ENCODE measurements at regions not wholly inside any gene's neighbourhood (a gene's known extent, or its start where the extent isn't known, plus 50 kb on each side); places are given as distances from the start of the nearest gene placed in this dataset.

GRCh38 chr9:86664603-86665002 is 282.7 kb downstream of the GAS1 start:
- H3K9ac ChIP-seq (ENCODE audit: insufficient read depth in 1 of 2, low read length in 2 of 2): no peak overlapping the region
- no peaks in the 10 kb centered on the region for H3K27me3 ChIP-seq (ENCODE audit: control insufficient read depth in 3 of 3, insufficient read depth in 3 of 3, low read length in 2 of 3)
- H3K4me1 ChIP-seq (ENCODE audit: control insufficient read depth in 5 of 5, insufficient read depth in 5 of 5, low read length in 5 of 5): no peaks in the 10 kb centered on the region
- H3K9me3 ChIP-seq (ENCODE audit: control insufficient read depth in 4 of 4, insufficient read depth in 3 of 4, low read length in 3 of 4): peaks cover 0 to 6% (median 0%) of the 10 kb centered on the region in 4 donors
- H3K27ac ChIP-seq (ENCODE audit: low read depth in 1 of 2, low read length in 1 of 2): no peak overlapping the region
- ATAC-seq (ENCODE audit: insufficient read depth, low FRiP score) (no peak), DNase-seq (no peak)
- no peaks in the 10 kb centered on the region for H3K36me3 ChIP-seq (ENCODE audit: control insufficient read depth in 4 of 4, insufficient read depth in 4 of 4, low read length in 4 of 4)
- TF ChIP-seq CTCF (IDR thresholded peaks at IDR 0.05; ENCODE audit: control extremely low read depth, extremely low read depth): no peak
- H3K4me3 ChIP-seq: no peak overlapping the region
- WGBS, 2 donors: 76 to 84% methylated on average over 7 of the region's 7 CpGs

GRCh38 chr9:86663905-86664304 is 283.4 kb downstream of the GAS1 start:
- H3K9me3 ChIP-seq (ENCODE audit: control insufficient read depth in 4 of 4, insufficient read depth in 3 of 4, low read length in 3 of 4): peaks cover 0 to 4% (median 0%) of the 10 kb centered on the region in 4 donors
- no peak for TF ChIP-seq CTCF (IDR thresholded peaks at IDR 0.05; ENCODE audit: control extremely low read depth, extremely low read depth)
- no peak overlapping the region for H3K27ac ChIP-seq (ENCODE audit: low read depth in 1 of 2, low read length in 1 of 2)
- H3K4me1 ChIP-seq (ENCODE audit: control insufficient read depth in 5 of 5, insufficient read depth in 5 of 5, low read length in 5 of 5): no peaks in the 10 kb centered on the region
- DNase-seq (no peak), ATAC-seq (ENCODE audit: insufficient read depth, low FRiP score) (no peak)
- WGBS, 2 donors: 82 to 84% methylated on average over 2 of the region's 2 CpGs
- H3K27me3 ChIP-seq (ENCODE audit: control insufficient read depth in 3 of 3, insufficient read depth in 3 of 3, low read length in 2 of 3): no peaks in the 10 kb centered on the region
- H3K36me3 ChIP-seq (ENCODE audit: control insufficient read depth in 4 of 4, insufficient read depth in 4 of 4, low read length in 4 of 4): no peaks in the 10 kb centered on the region
- no peak overlapping the region for H3K4me3 ChIP-seq
- no peak overlapping the region for H3K9ac ChIP-seq (ENCODE audit: insufficient read depth in 1 of 2, low read length in 2 of 2)

DNA sequence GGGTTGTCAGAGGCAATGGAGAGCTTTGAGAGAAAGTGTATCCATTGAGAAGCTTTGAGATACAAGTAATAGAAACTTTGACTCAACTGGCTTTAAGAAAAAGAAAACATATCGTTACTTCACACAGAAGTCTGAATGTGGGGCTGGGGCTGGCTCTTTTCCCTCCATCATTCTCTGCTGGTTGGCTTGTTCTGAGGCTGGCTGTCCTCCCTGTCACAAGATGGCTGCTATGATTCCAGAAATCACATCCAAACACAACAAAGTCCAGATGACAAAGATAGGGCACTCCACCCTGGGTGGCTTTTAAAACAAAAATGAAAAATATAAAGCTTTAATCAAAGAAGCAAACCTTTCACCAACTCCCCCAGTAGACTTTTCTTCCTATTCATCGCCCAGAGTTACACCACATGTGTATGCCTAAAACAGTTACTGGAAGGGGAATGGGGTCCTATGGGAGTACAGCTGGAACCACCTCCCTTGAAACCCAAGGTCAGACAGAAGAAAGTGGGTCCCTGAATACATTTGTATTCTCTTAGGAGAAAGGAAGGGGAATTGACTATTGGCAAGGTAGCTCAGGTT is 284.3 kb downstream of the GAS1 start:
- 89 to 92% methylated on average over 2 of the region's 2 CpGs for WGBS, 2 donors
- no peaks in the 10 kb centered on the region for H3K4me1 ChIP-seq (ENCODE audit: control insufficient read depth in 5 of 5, insufficient read depth in 5 of 5, low read length in 5 of 5)
- DNase-seq (no peak), ATAC-seq (ENCODE audit: insufficient read depth, low FRiP score) (no peak)
- no peaks in the 10 kb centered on the region for H3K36me3 ChIP-seq (ENCODE audit: control insufficient read depth in 4 of 4, insufficient read depth in 4 of 4, low read length in 4 of 4)
- no peak overlapping the region for H3K27ac ChIP-seq (ENCODE audit: low read depth in 1 of 2, low read length in 1 of 2)
- H3K4me3 ChIP-seq: no peak overlapping the region
- H3K27me3 ChIP-seq (ENCODE audit: control insufficient read depth in 3 of 3, insufficient read depth in 3 of 3, low read length in 2 of 3): no peaks in the 10 kb centered on the region
- no peak for TF ChIP-seq CTCF (IDR thresholded peaks at IDR 0.05; ENCODE audit: control extremely low read depth, extremely low read depth)
- no peak overlapping the region for H3K9ac ChIP-seq (ENCODE audit: insufficient read depth in 1 of 2, low read length in 2 of 2)
- peaks cover 0 to 4% (median 0%) of the 10 kb centered on the region in 4 donors for H3K9me3 ChIP-seq (ENCODE audit: control insufficient read depth in 4 of 4, insufficient read depth in 3 of 4, low read length in 3 of 4)

Data from lung (tissue), 11 donors.